ENCODE measurements at regions not wholly inside any gene's neighbourhood (a gene's known extent, or its start where the extent isn't known, plus 50 kb on each side); places are given as distances from the start of the nearest gene placed in this dataset.

DNA sequence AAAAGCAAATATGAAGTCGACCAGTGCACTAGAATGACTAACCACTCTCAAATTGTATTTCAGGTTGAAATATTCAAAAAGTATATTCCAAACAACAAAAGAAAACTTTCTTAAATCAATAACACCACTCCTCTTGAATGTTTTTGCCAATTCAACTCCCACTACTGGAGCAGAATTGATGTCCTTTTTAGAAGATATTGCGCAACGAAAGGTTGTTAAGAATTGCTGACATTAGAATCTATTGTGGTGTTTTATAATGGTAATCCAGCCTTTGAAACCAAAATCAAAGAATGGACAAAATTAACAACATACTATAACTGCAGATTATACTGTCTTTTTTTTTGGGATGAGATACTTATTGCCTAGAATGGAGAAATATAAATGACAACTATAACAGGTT, 331.3 kb downstream of the GRXCR1 start:
- H3K4me1 ChIP-seq, result peaks cover 3% of the 10 kb centered on the region; the same call in 1 of the 2 replicates
- H3K9me3 ChIP-seq, result no peaks in the 10 kb centered on the region
- in situ Hi-C loops (cut with MboI; ENCODE audit: low sequenced_read_pairs), result no loop called here
- H3K4me3 ChIP-seq, result no peak overlapping the region
- H3K27me3 ChIP-seq (ENCODE audit: low read depth), result no peaks in the 10 kb centered on the region; the same call in 1 of the 2 replicates
- no peak for DNase-seq (ENCODE audit: low spot score in 2 of 2)
- no peaks in the 10 kb centered on the region for H3K36me3 ChIP-seq (replicated peaks)

DNA sequence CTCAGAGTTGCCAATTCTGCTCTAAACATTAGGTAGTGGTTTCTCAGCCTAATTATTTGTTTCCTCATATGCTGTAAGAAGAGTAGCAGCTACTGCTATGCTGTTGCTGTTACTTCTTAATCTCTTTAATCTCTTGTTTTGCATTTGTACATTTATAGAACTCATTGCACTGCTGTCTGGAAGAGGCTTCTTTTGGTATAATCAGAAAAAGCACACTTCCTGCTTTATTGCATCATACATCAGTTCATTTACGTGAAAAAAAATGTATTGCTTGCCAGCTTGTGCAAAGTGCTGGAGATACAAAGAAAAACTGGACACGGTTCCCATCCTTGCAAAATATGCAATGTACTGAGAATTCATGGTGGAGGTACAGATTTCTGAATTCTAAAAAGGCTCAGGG, 332.0 kb downstream of the GRXCR1 start:
- H3K4me1 ChIP-seq, result peaks cover 3% of the 10 kb centered on the region; the same call in 1 of the 2 replicates
- H3K36me3 ChIP-seq (replicated peaks), result no peaks in the 10 kb centered on the region
- in situ Hi-C loops (cut with MboI; ENCODE audit: low sequenced_read_pairs), result no loop called here
- no peak overlapping the region for H3K4me3 ChIP-seq
- no peaks in the 10 kb centered on the region for H3K9me3 ChIP-seq
- DNase-seq (ENCODE audit: low spot score in 2 of 2), result no peak
- H3K27me3 ChIP-seq (ENCODE audit: low read depth), result no peaks in the 10 kb centered on the region; the same call in 1 of the 2 replicates

DNA sequence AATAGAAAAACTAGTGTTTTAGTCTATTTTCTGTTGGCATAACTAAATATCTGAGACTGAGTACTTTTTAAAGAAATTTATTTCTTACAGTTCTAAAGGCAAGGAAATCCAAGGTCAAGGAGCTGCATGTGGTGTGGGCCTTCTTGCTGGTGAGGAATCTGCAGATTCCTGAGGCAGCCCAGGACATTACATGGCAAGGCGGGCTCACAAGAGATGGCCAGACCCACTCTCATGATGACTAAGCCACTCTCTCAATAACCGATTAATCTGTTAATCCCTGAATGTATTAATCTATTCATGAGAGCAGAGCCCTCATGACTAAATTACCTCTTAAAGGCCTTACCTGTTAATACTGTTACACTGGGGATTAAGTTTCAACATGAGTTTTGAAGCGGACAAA, 340.8 kb downstream of the GRXCR1 start:
- Histone ChIP-seq H3K4me1 (no peaks in the 10 kb centered on the region), H3K36me3 (replicated peaks) (no peaks in the 10 kb centered on the region), H3K27me3 (ENCODE audit: low read depth) (no peaks in the 10 kb centered on the region), H3K4me3 (no peak overlapping the region), H3K9me3 (no peaks in the 10 kb centered on the region)
- in situ Hi-C loops (cut with MboI; ENCODE audit: low sequenced_read_pairs), result no loop called here
- no peak for DNase-seq (ENCODE audit: low spot score in 2 of 2)

DNA sequence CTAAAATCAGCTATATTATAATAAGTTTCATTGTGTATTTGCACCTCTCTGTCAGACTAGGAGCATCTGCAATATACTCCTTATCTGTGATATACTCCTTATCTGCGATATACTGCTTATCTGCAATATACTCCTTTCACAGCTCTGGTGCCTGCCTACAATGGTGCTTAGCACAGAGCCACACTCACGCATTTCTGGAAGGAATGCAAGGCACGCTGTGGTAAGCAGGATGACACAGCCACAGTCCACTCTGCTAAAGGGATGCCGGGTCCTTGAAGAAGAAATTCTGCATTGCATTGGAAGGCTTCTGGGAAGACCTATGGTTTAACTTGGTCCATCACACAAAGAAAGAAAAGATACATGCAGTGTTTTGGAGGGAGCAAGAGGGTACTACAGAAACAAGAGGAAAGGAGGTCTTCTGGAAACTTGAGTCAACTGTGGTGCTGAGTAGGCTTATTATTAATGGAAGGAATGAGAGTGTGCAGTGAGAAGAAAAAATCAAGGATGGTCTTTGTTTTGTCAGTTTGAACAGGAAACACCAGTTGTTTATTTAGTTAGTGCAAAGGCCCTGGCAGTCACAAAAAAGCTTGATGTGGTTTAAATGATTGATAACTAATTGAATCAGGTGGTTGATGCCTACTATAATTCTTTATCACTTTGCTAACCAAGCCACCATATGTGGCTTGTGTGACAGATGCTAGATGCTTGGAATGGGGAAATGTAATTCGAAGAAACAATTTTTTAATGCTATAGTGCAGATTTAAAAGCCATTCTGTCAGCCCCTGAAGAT, 342.3 kb downstream of the GRXCR1 start:
- H3K4me1 ChIP-seq, result no peaks in the 10 kb centered on the region
- H3K4me3 ChIP-seq, result no peak overlapping the region
- H3K27me3 ChIP-seq (ENCODE audit: low read depth), result no peaks in the 10 kb centered on the region
- H3K36me3 ChIP-seq (replicated peaks), result no peaks in the 10 kb centered on the region
- no peak for DNase-seq (ENCODE audit: low spot score in 2 of 2)
- in situ Hi-C loops (cut with MboI; ENCODE audit: low sequenced_read_pairs), result no loop called here
- H3K9me3 ChIP-seq, result no peaks in the 10 kb centered on the region

DNA sequence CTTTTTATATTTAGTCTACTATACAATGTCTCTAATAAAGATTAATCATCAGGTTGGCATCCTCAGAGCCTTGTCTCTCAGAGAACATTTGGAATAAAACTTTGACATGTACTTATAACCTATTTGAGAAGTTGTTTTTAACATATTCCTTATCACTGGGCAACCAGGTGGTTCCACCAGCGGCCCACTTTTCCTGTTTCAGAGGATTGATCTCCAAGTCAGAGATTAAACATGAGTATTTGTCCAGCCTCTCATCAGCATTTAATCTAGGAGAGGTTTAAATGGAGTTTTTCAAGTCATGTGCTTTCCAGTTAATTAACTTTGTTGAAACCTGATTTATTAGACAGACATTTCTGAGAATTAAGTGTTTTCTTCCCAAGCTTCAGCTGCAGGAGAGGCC, 345.5 kb downstream of the GRXCR1 start:
- in situ Hi-C loops (cut with MboI; ENCODE audit: low sequenced_read_pairs), result no loop called here
- Histone ChIP-seq H3K9me3 (no peaks in the 10 kb centered on the region), H3K4me3 (no peak overlapping the region), H3K4me1 (no peaks in the 10 kb centered on the region), H3K27me3 (ENCODE audit: low read depth) (no peaks in the 10 kb centered on the region), H3K36me3 (replicated peaks) (no peaks in the 10 kb centered on the region)
- DNase-seq (ENCODE audit: low spot score in 2 of 2), result no peak

DNA sequence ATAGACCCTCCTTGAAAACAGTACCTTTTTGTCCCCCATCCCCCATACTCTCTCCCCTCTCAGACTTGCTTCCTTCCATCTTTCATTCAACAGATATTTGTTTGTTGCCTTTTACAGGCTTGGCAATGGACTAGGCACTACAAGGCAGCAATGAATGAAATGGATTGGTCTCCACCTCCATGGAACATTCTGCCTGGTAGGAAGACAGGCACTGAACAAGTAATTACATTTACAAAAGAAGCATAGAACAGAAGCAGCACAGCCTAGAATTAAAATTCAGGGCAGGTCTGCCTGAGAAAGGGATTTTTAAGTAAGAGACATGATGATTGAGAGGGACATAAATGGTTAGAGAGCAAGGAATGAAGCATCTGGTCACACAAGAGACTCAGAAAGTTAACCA, 346.1 kb downstream of the GRXCR1 start:
- DNase-seq (ENCODE audit: low spot score in 2 of 2), result no peak
- in situ Hi-C loops (cut with MboI; ENCODE audit: low sequenced_read_pairs), result no loop called here
- Histone ChIP-seq H3K4me3 (no peak overlapping the region), H3K9me3 (no peaks in the 10 kb centered on the region), H3K27me3 (ENCODE audit: low read depth) (no peaks in the 10 kb centered on the region), H3K36me3 (replicated peaks) (no peaks in the 10 kb centered on the region), H3K4me1 (no peaks in the 10 kb centered on the region)

DNA sequence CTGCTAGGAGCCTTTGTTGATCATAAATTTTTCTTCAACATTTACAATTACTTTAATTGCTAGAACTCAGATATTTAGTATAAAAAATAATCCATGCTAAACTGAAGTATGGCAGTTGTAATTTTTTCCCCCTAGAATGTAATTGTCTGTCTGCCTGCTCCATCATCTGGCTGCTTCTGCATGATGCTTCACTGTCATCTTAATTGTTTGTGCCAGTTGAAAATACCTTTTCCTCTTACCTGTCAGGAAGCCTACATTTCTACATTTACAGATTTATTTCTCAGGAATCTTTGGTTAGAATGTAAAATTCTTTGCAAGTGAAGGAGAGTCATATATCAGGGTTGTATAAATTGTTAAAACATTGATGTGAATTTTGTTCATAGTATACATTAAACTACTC, 348.6 kb downstream of the GRXCR1 start:
- in situ Hi-C loops (cut with MboI; ENCODE audit: low sequenced_read_pairs), result no loop called here
- Histone ChIP-seq H3K36me3 (replicated peaks) (no peaks in the 10 kb centered on the region), H3K4me1 (no peaks in the 10 kb centered on the region), H3K27me3 (ENCODE audit: low read depth) (no peaks in the 10 kb centered on the region), H3K4me3 (no peak overlapping the region), H3K9me3 (no peaks in the 10 kb centered on the region)
- no peak for DNase-seq (ENCODE audit: low spot score in 2 of 2)

DNA sequence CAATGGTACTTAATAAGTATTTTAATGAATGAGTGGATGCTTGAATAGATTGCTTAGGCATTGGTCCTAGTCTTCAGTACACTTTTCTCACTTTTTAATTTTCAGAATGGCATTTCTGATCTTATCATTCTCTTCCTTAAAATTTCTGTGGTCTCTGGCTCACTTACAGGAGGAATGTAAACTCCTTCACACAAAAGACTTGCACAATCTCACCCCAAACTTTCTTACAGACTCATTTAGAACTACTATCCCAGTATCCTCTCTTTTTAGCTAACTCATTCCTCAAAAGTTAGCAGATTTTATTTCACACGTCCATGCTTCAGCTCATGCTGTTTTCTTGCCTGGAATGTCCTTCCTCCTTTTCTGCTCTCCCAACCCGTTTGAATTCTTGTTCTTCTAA, 350.1 kb downstream of the GRXCR1 start:
- in situ Hi-C loops (cut with MboI; ENCODE audit: low sequenced_read_pairs), result no loop called here
- Histone ChIP-seq H3K4me1 (no peaks in the 10 kb centered on the region), H3K27me3 (ENCODE audit: low read depth) (no peaks in the 10 kb centered on the region), H3K4me3 (no peak overlapping the region), H3K36me3 (replicated peaks) (no peaks in the 10 kb centered on the region), H3K9me3 (no peaks in the 10 kb centered on the region)
- no peak for DNase-seq (ENCODE audit: low spot score in 2 of 2)

DNA sequence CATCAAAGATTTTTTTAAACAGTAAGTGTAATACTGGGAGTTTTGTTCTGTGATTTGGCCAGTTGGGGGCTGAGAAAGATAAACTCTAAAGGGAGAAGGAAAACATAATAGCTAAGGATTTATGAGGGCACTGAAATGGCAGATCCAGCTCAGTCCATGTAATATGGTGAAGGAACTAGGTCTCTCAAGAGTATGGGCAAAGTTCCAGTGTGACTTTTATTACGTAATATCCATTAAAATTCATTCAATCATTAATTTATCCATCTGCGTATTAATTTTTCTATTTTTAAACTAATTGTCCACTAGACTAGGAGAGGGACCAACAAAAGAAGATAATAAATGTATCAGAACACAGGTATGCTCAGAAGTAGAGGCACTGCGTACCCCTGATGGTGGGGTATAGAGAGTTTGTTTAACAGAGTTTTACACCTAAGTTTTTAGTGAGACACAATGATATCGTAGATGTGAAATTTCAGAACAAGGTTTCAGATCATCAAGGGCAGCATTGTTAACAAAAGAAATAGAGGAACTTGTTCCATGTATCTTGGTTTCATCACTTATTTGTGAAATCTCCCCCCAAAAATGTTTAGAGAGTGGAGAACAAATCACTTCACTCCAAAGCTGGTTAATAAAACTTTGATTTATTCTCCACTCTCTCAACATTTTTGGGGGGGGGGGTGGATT, 351.1 kb downstream of the GRXCR1 start:
- H3K36me3 ChIP-seq (replicated peaks), result no peaks in the 10 kb centered on the region
- no peaks in the 10 kb centered on the region for H3K9me3 ChIP-seq
- in situ Hi-C loops (cut with MboI; ENCODE audit: low sequenced_read_pairs), result no loop called here
- H3K4me1 ChIP-seq, result no peaks in the 10 kb centered on the region
- DNase-seq (ENCODE audit: low spot score in 2 of 2), result no peak
- H3K4me3 ChIP-seq, result no peak overlapping the region
- H3K27me3 ChIP-seq (ENCODE audit: low read depth), result no peaks in the 10 kb centered on the region

DNA sequence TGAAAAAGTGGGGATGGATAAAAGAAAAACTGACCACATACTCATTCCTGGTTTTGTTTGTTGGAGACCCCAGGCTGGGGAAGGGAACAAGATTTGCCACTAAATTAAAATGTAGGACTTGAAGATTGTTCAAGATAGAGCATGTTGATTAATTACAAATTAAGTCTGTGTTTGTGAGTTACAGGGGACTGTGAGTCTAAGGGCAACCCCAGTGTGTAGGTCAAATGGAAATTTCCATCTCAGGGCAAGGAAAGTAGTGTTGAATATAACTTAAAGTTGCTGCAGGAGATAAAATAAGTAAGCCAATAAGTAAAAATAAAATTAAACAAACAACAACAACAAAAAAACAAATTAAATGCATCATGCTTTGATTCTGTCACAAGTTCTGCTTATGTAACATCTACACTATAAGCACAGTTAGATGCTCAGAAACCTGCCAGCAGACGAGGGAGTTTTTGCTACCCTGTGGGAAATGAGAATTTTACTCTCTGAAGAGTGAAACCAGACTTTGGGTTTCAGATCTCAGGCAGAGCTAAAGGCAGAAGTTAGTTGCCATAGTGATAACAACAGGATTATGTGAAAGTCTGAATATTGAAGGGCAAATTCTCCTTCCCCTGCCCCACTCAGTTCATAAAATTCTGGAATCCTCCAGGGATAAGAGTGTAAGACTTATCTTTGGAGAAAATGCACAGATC, 352.3 kb downstream of the GRXCR1 start:
- Histone ChIP-seq H3K4me1 (no peaks in the 10 kb centered on the region), H3K9me3 (no peaks in the 10 kb centered on the region), H3K36me3 (replicated peaks) (no peaks in the 10 kb centered on the region), H3K4me3 (no peak overlapping the region), H3K27me3 (ENCODE audit: low read depth) (no peaks in the 10 kb centered on the region)
- in situ Hi-C loops (cut with MboI; ENCODE audit: low sequenced_read_pairs), result no loop called here
- no peak for DNase-seq (ENCODE audit: low spot score in 2 of 2)

DNA sequence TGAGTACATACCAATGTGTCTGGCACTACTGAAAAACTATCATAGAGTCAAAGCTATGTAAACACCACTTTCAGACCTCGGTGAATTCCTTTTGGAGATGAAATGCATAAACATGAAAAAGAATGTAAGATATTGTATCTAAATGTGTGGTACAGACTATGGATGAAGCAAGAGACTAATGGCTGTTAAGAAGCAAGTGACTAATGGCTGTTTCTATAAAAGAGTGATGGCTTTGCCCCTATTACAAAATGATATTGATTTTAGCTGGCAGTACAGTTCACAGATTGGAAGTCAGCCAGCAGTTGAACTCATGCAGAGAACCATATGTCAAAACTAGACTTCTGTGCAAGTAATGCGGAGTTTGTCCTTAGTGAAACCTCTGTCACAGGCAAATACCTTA, 359.3 kb downstream of the GRXCR1 start:
- Histone ChIP-seq H3K4me3 (no peak overlapping the region), H3K27me3 (ENCODE audit: low read depth) (no peaks in the 10 kb centered on the region), H3K36me3 (replicated peaks) (no peaks in the 10 kb centered on the region), H3K9me3 (no peaks in the 10 kb centered on the region), H3K4me1 (no peaks in the 10 kb centered on the region)
- DNase-seq (ENCODE audit: low spot score in 2 of 2), result no peak
- in situ Hi-C loops (cut with MboI; ENCODE audit: low sequenced_read_pairs), result no loop called here

DNA sequence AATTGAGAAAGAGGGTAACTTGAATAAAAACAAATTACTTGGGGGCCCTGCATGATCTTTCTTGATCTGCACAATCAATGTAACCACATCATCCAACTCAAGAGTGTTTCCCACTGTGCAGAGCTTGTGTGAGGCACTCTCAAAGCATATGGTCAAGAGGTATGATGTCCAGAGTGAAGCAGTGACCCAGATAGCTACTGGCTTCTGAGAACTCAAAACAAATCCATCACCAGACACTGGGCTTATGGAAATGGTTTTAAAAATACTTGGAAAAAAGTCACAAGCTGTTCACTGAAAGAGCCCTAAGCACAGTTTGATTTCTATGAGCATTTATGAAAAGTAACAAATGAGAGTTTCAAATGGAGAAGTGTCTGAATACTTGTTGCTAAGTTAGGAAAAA, 361.0 kb downstream of the GRXCR1 start:
- Histone ChIP-seq H3K36me3 (replicated peaks) (no peaks in the 10 kb centered on the region), H3K9me3 (no peaks in the 10 kb centered on the region), H3K4me3 (no peak overlapping the region), H3K27me3 (ENCODE audit: low read depth) (no peaks in the 10 kb centered on the region), H3K4me1 (no peaks in the 10 kb centered on the region)
- DNase-seq (ENCODE audit: low spot score in 2 of 2), result no peak
- in situ Hi-C loops (cut with MboI; ENCODE audit: low sequenced_read_pairs), result no loop called here

DNA sequence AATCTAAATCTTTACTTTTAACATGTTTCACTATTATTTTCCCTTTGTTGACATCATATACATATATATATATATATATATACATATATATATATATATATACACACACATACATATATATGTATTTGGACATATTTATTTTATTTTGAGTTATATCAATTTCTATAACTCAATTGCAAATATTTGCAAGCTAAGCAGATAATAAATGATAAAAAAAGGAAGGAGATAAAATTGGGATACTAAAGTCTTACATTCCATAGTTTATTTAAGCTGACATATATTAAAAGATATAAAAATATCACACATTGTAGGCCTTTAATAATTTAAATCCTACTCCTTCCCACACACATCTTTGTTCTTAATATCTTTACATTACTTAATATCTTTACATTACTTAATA, 372.2 kb downstream of the GRXCR1 start:
- Histone ChIP-seq H3K4me3 (no peak overlapping the region), H3K36me3 (replicated peaks) (no peaks in the 10 kb centered on the region), H3K9me3 (no peaks in the 10 kb centered on the region), H3K4me1 (no peaks in the 10 kb centered on the region), H3K27me3 (ENCODE audit: low read depth) (no peaks in the 10 kb centered on the region)
- DNase-seq (ENCODE audit: low spot score in 2 of 2), result no peak
- in situ Hi-C loops (cut with MboI; ENCODE audit: low sequenced_read_pairs), result no loop called here

DNA sequence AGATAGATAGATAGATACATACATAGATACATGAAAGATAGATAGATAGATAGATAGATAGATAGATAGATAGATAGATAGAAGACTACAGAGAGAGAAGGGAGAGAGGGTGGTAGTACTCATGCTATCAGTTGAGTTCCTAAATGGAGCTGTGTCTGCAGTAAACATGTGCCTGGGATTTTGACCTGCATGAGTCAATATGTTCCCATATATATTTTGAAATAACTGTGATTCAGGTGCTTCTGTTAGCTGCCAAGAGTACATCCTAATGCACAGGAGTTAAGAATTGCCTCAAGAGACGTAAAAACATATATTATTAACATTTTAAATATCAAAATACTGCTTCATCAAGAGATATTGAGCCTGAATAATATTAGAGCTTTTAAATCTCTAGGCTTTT, 379.4 kb downstream of the GRXCR1 start:
- no peak for DNase-seq (ENCODE audit: low spot score in 2 of 2)
- Histone ChIP-seq H3K4me3 (no peak overlapping the region), H3K36me3 (replicated peaks) (no peaks in the 10 kb centered on the region), H3K9me3 (no peaks in the 10 kb centered on the region), H3K27me3 (ENCODE audit: low read depth) (no peaks in the 10 kb centered on the region), H3K4me1 (no peaks in the 10 kb centered on the region)
- in situ Hi-C loops (cut with MboI; ENCODE audit: low sequenced_read_pairs), result no loop called here

Data from HAP-1 (cell line).